A549 (cell line): ENCODE measurements at regions not wholly inside any gene's neighbourhood (a gene's known extent, or its start where the extent isn't known, plus 50 kb on each side); places are given as distances from the start of the nearest gene placed in this dataset.

Experiments
- ATAC-seq, 2 experiments: fragments of 200-7000 bp in 1 of 2; fragments of >200 bp in 1 of 2; cut with Nextera tagmentation in 1 of 2; cut with Tn5 transposase in 1 of 2; 3 replicates each; pipeline versions ENCODE4 v1.8.0 to v1.9.1; 2018 to 2020; ENCODE audit warnings: mild to moderate bottlenecking in 1 of 2, moderate library complexity in 1 of 2
- CTCF ChIA-PET: fragments of 300-600 bp; sonication (Branson Sonifier 250); formaldehyde crosslinking; extraction: SDS; loops from one replicate; lab custom pipeline; 2021; ENCODE audit warnings: antibody characterized with exemption, inconsistent platforms; lab: Yijun Ruan, JAX
- POLR2A ChIA-PET: fragments of 350-600 bp; formaldehyde crosslinking; extraction: SDS; loops from one replicate; lab custom pipeline; 2021; ENCODE audit warnings: antibody characterized with exemption, inconsistent platforms; lab: Yijun Ruan, JAX
- DNase-seq, 2 experiments: peaks; one replicate each; pipeline versions ENCODE4 v3.0.0 to v3.0.0-alpha.2; 2011 to 2016; ENCODE audit warnings: low read depth in 1 of 2, low spot score in 1 of 2
- FAIRE-seq: peaks from 2 replicates; lab custom pipeline; 2011; peaks lifted over from hg19 to GRCh38; lab: Jason Lieb, UNC
- H3K27ac ChIP-seq, 2 experiments: fragments of >200 bp; sonication (Bioruptor Twin); formaldehyde crosslinking; 3 replicates each; pipeline ENCODE4 v1.5.1; 2016 to 2017
- H3K4me1 ChIP-seq: fragments of >200 bp; sonication (Bioruptor Twin); formaldehyde crosslinking; 3 replicates; pipeline ENCODE4 v1.6.1; 2016
- H3K4me2 ChIP-seq: fragments of >200 bp; sonication (Bioruptor Twin); formaldehyde crosslinking; 3 replicates; pipeline ENCODE4 v1.6.1; 2016
- H3K4me3 ChIP-seq: fragments of >200 bp; sonication (Bioruptor Twin); formaldehyde crosslinking; 3 replicates; pipeline ENCODE4 v1.5.1; 2016
- H3K9me3 ChIP-seq: fragments of >200 bp; sonication (Bioruptor Twin); formaldehyde crosslinking; 3 replicates; pipeline ENCODE4 v1.6.1; 2016
- CBX8 ChIP-seq: fragments of 200-600 bp; sonication (generic); IDR thresholded peaks from 2 replicates; pipeline ENCODE4 v1.6.1; 2016
- CEBPB ChIP-seq, 2 experiments: fragments of >200 bp in 1 of 2; sonication (Bioruptor Twin) in 1 of 2; formaldehyde crosslinking in 1 of 2; IDR thresholded peaks; 2 replicates each; pipeline ENCODE4 v1.6.1; 2012 to 2016
- CHD2 ChIP-seq: fragments of 150-350 bp; IDR thresholded peaks from 2 replicates; pipeline ENCODE4 v1.6.1; 2014; ENCODE audit warnings: low read length; ENCODE audit not compliant: partially characterized antibody
- EP300 ChIP-seq, 2 experiments: fragments of >200 bp; sonication (Bioruptor Twin); formaldehyde crosslinking; IDR thresholded peaks; 2 replicates in 1 of 2; 3 replicates in 1 of 2; pipeline ENCODE4 v1.6.1; 2016 to 2017
- ESRRA ChIP-seq: fragments of 150-350 bp; IDR thresholded peaks from 2 replicates; pipeline ENCODE4 v1.6.1; 2014; ENCODE audit warnings: mild to moderate bottlenecking, low read length, borderline replicate concordance
- FOSB ChIP-seq: fragments of 250-450 bp; sonication (Bioruptor Pico); IDR thresholded peaks from 2 replicates; pipeline ENCODE4 v1.5.0; 2020; ENCODE audit warnings: mild to moderate bottlenecking, moderate library complexity
- FOXS1 ChIP-seq: fragments of 250-450 bp; sonication (Bioruptor Pico); IDR thresholded peaks from 2 replicates; pipeline ENCODE4 v1.5.0; 2020; ENCODE audit warnings: mild to moderate bottlenecking, moderate library complexity
- HOXB13 ChIP-seq: fragments of 250-450 bp; sonication (Bioruptor Pico); IDR thresholded peaks from 2 replicates; pipeline ENCODE4 v1.5.0; 2020; ENCODE audit warnings: low read depth, mild to moderate bottlenecking, moderate library complexity
- HOXB5 ChIP-seq: fragments of 250-450 bp; sonication (Bioruptor Pico); IDR thresholded peaks from 2 replicates; pipeline ENCODE4 v1.5.0; 2020; ENCODE audit warnings: mild to moderate bottlenecking, moderate library complexity
- MAFK ChIP-seq: fragments of 450-650 bp; IDR thresholded peaks from 2 replicates; pipeline ENCODE4 v1.6.1; 2014; ENCODE audit not compliant: partially characterized antibody
- NPAS2 ChIP-seq: fragments of 250-450 bp; sonication (Bioruptor Pico); IDR thresholded peaks from 2 replicates; pipeline ENCODE4 v1.8.0; 2022; ENCODE audit warnings: mild to moderate bottlenecking, moderate library complexity, borderline replicate concordance
- NR3C1 ChIP-seq: fragments of >200 bp; sonication (Bioruptor Twin); formaldehyde crosslinking; IDR thresholded peaks from 3 replicates; pipeline ENCODE4 v1.6.1; 2017
- RFX5 ChIP-seq: fragments of 450-650 bp; IDR thresholded peaks from 2 replicates; pipeline ENCODE4 v1.7.1; 2014; ENCODE audit warnings: antibody characterized with exemption, mild to moderate bottlenecking, moderate library complexity
- RNF2 ChIP-seq: fragments of 200-600 bp; sonication (generic); IDR thresholded peaks from 2 replicates; pipeline ENCODE4 v1.6.1; 2016; ENCODE audit warnings: low read depth, mild to moderate bottlenecking, antibody characterized with exemption, moderate library complexity, borderline replicate concordance
- TFCP2L1 ChIP-seq: fragments of 250-450 bp; sonication (Bioruptor Pico); IDR thresholded peaks from 2 replicates; pipeline ENCODE4 v1.5.0; 2021; ENCODE audit warnings: mild to moderate bottlenecking
- ZC3H11A ChIP-seq: fragments of 450-650 bp; IDR thresholded peaks from 2 replicates; pipeline ENCODE4 v1.6.1; 2014; ENCODE audit warnings: antibody characterized with exemption, mild to moderate bottlenecking
- ZFP36 ChIP-seq: fragments of 450-650 bp; IDR thresholded peaks from 2 replicates; pipeline ENCODE4 v1.6.1; 2014; ENCODE audit warnings: borderline replicate concordance; ENCODE audit not compliant: partially characterized antibody
- WGBS: methylation state at CpG from one replicate; pipeline ENCODE4 v1.1.6; 2017; ENCODE audit errors: missing lambda C conversion rate; 5-methylcytosine and 5-hydroxymethylcytosine counted together
- TF ChIP-seq, protein P1 (sequence below): IDR thresholded peaks from 2 replicates; pipeline ENCODE4 v1.6.1; 2012
- TF ChIP-seq, protein P2 (sequence below): fragments of 150-350 bp; IDR thresholded peaks from 2 replicates; pipeline ENCODE4 v1.6.1; 2014; ENCODE audit warnings: low read depth, mild to moderate bottlenecking, low read length
- TF ChIP-seq, protein P3 (sequence below): fragments of 250-450 bp; sonication (Bioruptor Pico); IDR thresholded peaks from 2 replicates; pipeline ENCODE4 v1.5.0; 2021; ENCODE audit warnings: mild to moderate bottlenecking, moderate library complexity, borderline replicate concordance
- TF ChIP-seq, protein P4 (sequence below): fragments of >200 bp; sonication (Bioruptor Twin); formaldehyde crosslinking; IDR thresholded peaks from 3 replicates; pipeline ENCODE4 v1.6.1; 2016

DNA sequence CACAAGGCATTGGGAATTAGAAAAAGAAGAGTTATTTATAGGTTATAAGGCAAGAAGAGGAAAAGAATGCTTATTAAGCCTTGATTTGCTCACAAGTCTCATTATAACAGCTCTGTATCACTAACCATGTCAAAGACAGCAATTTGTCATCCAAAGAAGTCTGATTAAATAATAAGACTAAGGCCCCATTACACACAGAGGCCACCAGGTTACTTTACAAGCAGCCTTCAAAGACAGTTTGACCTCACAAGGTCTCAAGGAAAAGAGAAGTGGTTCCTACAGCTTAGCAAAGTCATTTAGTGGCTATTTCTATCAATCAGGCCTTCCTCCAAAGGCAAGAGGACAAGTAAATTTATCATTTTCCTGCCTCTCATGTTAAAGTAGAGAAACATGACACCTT is 188.5 kb downstream of the MBD2 start (continued):
- TF ChIP-seq, protein P1, sequence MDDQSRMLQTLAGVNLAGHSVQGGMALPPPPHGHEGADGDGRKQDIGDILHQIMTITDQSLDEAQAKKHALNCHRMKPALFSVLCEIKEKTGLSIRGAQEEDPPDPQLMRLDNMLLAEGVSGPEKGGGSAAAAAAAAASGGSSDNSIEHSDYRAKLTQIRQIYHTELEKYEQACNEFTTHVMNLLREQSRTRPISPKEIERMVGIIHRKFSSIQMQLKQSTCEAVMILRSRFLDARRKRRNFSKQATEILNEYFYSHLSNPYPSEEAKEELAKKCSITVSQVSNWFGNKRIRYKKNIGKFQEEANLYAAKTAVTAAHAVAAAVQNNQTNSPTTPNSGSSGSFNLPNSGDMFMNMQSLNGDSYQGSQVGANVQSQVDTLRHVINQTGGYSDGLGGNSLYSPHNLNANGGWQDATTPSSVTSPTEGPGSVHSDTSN: no peak
- TF ChIP-seq HOXB13 (CRISPR knock-in tag): no peak
- TF ChIP-seq, protein P2, sequence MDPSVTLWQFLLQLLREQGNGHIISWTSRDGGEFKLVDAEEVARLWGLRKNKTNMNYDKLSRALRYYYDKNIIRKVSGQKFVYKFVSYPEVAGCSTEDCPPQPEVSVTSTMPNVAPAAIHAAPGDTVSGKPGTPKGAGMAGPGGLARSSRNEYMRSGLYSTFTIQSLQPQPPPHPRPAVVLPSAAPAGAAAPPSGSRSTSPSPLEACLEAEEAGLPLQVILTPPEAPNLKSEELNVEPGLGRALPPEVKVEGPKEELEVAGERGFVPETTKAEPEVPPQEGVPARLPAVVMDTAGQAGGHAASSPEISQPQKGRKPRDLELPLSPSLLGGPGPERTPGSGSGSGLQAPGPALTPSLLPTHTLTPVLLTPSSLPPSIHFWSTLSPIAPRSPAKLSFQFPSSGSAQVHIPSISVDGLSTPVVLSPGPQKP: no peak
- TF ChIP-seq FOXS1 (CRISPR knock-in tag): no peak
- no peak for TF ChIP-seq ZFP36
- no peak for TF ChIP-seq TFCP2L1 (CRISPR knock-in tag)
- no peak for TF ChIP-seq RNF2
- TF ChIP-seq CEBPB (IDR thresholded peaks at IDR 0.05): no peak
- TF ChIP-seq CHD2: no peak

DNA sequence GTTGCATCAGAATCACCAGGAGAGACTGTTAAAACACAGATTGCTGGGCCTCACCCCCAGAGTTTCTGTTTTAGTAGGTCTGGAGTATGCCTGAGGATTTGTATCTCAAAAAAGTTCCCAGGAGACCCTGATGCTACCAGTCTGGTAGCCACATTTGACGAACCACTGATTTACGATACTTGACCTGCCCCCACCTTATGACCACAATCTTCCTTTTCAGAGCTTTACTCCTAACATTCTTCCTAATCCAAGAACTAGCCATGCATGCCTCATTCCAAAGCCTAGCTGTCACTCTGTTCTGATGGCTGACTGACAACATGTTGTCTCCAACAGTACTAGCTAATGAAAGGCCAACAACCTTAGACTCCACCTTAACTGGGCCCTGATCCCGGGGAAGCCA is 191.4 kb downstream of the MBD2 start:
- WGBS: 53% methylated on average over 3 of the region's 3 CpGs
- no peaks in the 10 kb centered on the region for H3K9me3 ChIP-seq
- POLR2A ChIA-PET: no interaction called here
- ATAC-seq (no peak), DNase-seq (no peak), FAIRE-seq (no peak)
- CTCF ChIA-PET: no interaction called here
- no peak overlapping the region for H3K4me3 ChIP-seq
- H3K27ac ChIP-seq: no peak overlapping the region
- TF ChIP-seq, protein P3, sequence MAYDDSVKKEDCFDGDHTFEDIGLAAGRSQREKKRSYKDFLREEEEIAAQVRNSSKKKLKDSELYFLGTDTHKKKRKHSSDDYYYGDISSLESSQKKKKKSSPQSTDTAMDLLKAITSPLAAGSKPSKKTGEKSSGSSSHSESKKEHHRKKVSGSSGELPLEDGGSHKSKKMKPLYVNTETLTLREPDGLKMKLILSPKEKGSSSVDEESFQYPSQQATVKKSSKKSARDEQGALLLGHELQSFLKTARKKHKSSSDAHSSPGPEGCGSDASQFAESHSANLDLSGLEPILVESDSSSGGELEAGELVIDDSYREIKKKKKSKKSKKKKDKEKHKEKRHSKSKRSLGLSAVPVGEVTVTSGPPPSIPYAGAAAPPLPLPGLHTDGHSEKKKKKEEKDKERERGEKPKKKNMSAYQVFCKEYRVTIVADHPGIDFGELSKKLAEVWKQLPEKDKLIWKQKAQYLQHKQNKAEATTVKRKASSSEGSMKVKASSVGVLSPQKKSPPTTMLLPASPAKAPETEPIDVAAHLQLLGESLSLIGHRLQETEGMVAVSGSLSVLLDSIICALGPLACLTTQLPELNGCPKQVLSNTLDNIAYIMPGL (CRISPR knock-in tag): no peak
- TF ChIP-seq ESRRA: no peak
- TF ChIP-seq FOXS1 (CRISPR knock-in tag): no peak
- no peak for TF ChIP-seq NPAS2 (CRISPR knock-in tag)
- TF ChIP-seq ZC3H11A: no peak
- TF ChIP-seq RFX5: no peak
- H3K4me1 ChIP-seq: no peaks in the 10 kb centered on the region
- H3K4me2 ChIP-seq: no peak overlapping the region

DNA sequence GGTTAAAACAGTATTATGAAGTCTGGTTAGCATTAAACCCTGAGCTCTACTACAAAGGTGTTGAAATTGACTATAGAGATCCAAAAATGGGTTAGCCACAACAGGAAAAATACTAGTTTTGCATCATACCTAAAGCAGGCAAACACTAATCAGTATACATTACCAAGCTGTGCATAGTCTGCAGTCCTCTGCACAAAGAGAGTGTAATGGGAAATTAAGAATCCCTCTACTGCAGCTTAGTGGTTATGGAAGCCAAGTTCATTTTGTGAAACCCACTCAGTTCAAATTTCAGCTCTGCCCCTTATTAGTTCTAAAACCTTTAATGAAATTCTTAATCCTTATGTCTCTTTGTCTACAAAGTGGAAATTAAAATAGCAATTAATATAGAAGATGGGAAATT is 192.1 kb downstream of the MBD2 start:
- no peak for FAIRE-seq

DNA sequence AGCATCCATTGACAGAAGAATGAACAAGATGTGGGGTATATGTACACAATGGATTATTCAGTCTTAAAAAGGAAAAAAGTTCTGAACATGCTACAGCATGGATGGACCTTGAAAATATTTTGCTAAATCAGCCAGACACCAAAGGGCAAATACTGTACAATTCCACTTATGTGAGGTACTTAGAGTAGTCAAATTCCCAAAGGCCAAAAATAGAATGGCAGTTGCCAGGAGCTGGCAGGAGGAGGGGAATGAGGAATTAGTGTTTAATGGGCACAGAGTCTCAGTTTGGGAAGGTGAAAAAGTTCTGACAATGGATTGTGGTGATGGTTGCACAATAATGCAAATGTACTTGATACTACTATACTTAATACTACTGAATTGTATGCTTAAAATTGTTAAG is 193.2 kb downstream of the MBD2 start:
- ATAC-seq (no peak), DNase-seq (no peak), FAIRE-seq (no peak)
- Histone ChIP-seq H3K27ac (no peak overlapping the region), H3K4me3 (no peak overlapping the region), H3K4me1 (no peaks in the 10 kb centered on the region), H3K4me2 (no peak overlapping the region), H3K9me3 (no peaks in the 10 kb centered on the region)
- TF ChIP-seq HOXB5 (CRISPR knock-in tag) (no peak), ZFP36 (no peak), EP300 (IDR thresholded peaks at IDR 0.05) (no peak), CBX8 (no peak), MAFK (no peak), FOSB (CRISPR knock-in tag) (no peak), NR3C1 (no peak)
- TF ChIP-seq, protein P3 (CRISPR knock-in tag): no peak
- TF ChIP-seq, protein P4, sequence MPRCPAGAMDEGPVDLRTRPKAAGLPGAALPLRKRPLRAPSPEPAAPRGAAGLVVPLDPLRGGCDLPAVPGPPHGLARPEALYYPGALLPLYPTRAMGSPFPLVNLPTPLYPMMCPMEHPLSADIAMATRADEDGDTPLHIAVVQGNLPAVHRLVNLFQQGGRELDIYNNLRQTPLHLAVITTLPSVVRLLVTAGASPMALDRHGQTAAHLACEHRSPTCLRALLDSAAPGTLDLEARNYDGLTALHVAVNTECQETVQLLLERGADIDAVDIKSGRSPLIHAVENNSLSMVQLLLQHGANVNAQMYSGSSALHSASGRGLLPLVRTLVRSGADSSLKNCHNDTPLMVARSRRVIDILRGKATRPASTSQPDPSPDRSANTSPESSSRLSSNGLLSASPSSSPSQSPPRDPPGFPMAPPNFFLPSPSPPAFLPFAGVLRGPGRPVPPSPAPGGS: no peak
- ChIA-PET CTCF (interaction anchor here (0.6 to 1.0 kb wide), 2 partner anchors 61 to 332 kb away, joined by 3 to 4 read pairs; no protein-coding TSS in a partner anchor), POLR2A (no interaction called here)

More for the DNA sequence above, 192.1 kb downstream of the MBD2 start:
- DNase-seq: no peak
- H3K4me1 ChIP-seq: no peaks in the 10 kb centered on the region
- no peak overlapping the region for H3K27ac ChIP-seq
- H3K4me2 ChIP-seq: no peak overlapping the region
- ChIA-PET POLR2A (no interaction called here), CTCF (interaction anchor here (1.0 kb wide), 1 partner anchor 333 kb away, joined by 3 read pairs; no protein-coding TSS in a partner anchor)
- ATAC-seq: no peak
- TF ChIP-seq, protein P4: no peak
- no peaks in the 10 kb centered on the region for H3K9me3 ChIP-seq
- no peak overlapping the region for H3K4me3 ChIP-seq
